ENCODE measurements at regions not wholly inside any gene's neighbourhood (a gene's known extent, or its start where the extent isn't known, plus 50 kb on each side); places are given as distances from the start of the nearest gene placed in this dataset.

DNA sequence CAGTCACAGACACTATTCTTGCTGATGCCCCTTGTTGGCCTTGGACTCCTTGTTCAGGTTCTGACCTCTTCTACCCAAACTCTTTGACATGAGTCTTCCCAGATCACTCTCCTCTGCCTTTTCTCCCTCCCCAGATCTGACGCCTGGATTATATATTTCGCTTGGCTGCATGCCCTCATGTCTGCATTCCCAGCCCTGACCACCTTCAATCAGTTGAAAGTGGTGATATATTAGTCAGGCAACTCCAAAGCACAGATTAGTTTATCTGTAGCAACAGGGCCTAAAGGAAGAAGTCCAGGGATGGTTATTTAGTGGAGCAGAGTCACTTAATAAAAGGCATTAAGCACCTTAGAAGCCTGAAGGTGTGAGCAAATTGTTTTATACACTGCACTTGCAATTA is 110.0 kb upstream of the GUCA2B start:
- WGBS, 2 donors (ENCODE audit: low coverage in 1 of 2): 33 to 64% methylated on average over 2 of the region's 2 CpGs
- Histone ChIP-seq H3K36me3 (no peaks in the 10 kb centered on the region), H3K9me3 (no peaks in the 10 kb centered on the region), H3K27me3 (peaks cover 6% of the 10 kb centered on the region), H3K4me3 (no peak overlapping the region), H3K27ac (no peak overlapping the region), H3K4me1 (no peaks in the 10 kb centered on the region)
- TF ChIP-seq CTCF (IDR thresholded peaks at IDR 0.05) (no peak), POLR2AphosphoS5 (IDR thresholded peaks at IDR 0.05) (no peak), EP300 (IDR thresholded peaks at IDR 0.05) (no peak), POLR2A (IDR thresholded peaks at IDR 0.05) (no peak)
- ATAC-seq: no peak

GRCh38 chr1:42041031-42041430 is 112.2 kb upstream of the GUCA2B start:
- H3K4me1 ChIP-seq: peaks cover 0 to 6% (median 0%) of the 10 kb centered on the region in 3 donors
- no peak overlapping the region for H3K27ac ChIP-seq
- ATAC-seq: no peak
- H3K27me3 ChIP-seq: peaks cover 6% of the 10 kb centered on the region
- H3K36me3 ChIP-seq: no peaks in the 10 kb centered on the region
- TF ChIP-seq EP300 (IDR thresholded peaks at IDR 0.05) (no peak), POLR2AphosphoS5 (IDR thresholded peaks at IDR 0.05) (no peak), CTCF (IDR thresholded peaks at IDR 0.05) (no peak), POLR2A (IDR thresholded peaks at IDR 0.05) (no peak)
- 60% methylated on average over 1 of the region's 17 CpGs; no CpG with 5 or more reads in 1 of the 2 donors for WGBS, 2 donors (ENCODE audit: low coverage in 1 of 2)
- no peaks in the 10 kb centered on the region for H3K9me3 ChIP-seq
- no peak overlapping the region for H3K4me3 ChIP-seq

DNA sequence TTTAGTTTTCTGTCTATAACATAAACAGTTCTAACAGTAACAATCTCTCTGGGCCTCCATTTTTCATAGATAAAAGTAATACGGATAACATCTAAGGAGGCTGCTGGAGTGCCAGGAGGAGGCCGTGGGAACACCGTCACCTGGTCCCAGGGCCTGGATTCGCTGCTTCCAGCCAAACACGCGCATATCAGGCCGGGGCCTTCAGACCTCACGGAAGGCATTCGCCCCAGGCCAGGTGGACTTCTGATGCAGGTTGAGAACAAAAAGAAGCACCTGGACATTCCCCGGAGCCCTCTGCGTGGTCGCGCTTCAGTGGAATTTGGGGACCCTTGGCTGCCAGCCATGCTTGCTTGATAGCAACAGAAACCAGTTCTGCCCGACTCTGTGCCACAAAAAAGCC is 113.1 kb upstream of the GUCA2B start:
- no peaks in the 10 kb centered on the region for H3K9me3 ChIP-seq
- H3K27me3 ChIP-seq: peaks cover 6% of the 10 kb centered on the region
- H3K4me3 ChIP-seq: no peak overlapping the region
- peaks cover 0 to 7% (median 0%) of the 10 kb centered on the region in 3 donors for H3K4me1 ChIP-seq
- ATAC-seq: no peak
- WGBS, 2 donors (ENCODE audit: low coverage in 1 of 2): 99 to 100% methylated on average over 1 to 9 of the region's 14 CpGs
- TF ChIP-seq POLR2AphosphoS5 (IDR thresholded peaks at IDR 0.05) (no peak), CTCF (IDR thresholded peaks at IDR 0.05) (no peak), EP300 (IDR thresholded peaks at IDR 0.05) (no peak), POLR2A (IDR thresholded peaks at IDR 0.05) (no peak)
- no peaks in the 10 kb centered on the region for H3K36me3 ChIP-seq
- no peak overlapping the region for H3K27ac ChIP-seq

- Histone ChIP-seq H3K9me3 (no peaks in the 10 kb centered on the region), H3K27ac (no peak overlapping the region), H3K27me3 (no peaks in the 10 kb centered on the region), H3K4me1 (peaks cover 0 to 20% (median 6%) of the 10 kb centered on the region in 3 donors), H3K36me3 (no peaks in the 10 kb centered on the region), H3K4me3 (no peak overlapping the region)
- WGBS, 2 donors (ENCODE audit: low coverage in 1 of 2): 86 to 96% methylated on average over 3 to 4 of the region's 4 CpGs
- ATAC-seq: no peak
- TF ChIP-seq POLR2A (IDR thresholded peaks at IDR 0.05) (no peak), CTCF (IDR thresholded peaks at IDR 0.05) (no peak), POLR2AphosphoS5 (IDR thresholded peaks at IDR 0.05) (no peak), EP300 (IDR thresholded peaks at IDR 0.05) (no peak)
Measured at GRCh38 chr1:42038261-42038660, 114.9 kb upstream of the GUCA2B start.

GRCh38 chr1:42037586-42037985 is 115.6 kb upstream of the GUCA2B start:
- no peak for ATAC-seq

More at GRCh38 chr1:42037586-42037985, 115.6 kb upstream of the GUCA2B start:
- H3K27me3 ChIP-seq: no peaks in the 10 kb centered on the region
- WGBS, 2 donors (ENCODE audit: low coverage in 1 of 2): 25 to 56% methylated on average over 2 to 3 of the region's 3 CpGs
- TF ChIP-seq POLR2AphosphoS5 (IDR thresholded peaks at IDR 0.05) (no peak), POLR2A (IDR thresholded peaks at IDR 0.05) (no peak), CTCF (IDR thresholded peaks at IDR 0.05) (no peak), EP300 (IDR thresholded peaks at IDR 0.05) (no peak)
- no peak overlapping the region for H3K27ac ChIP-seq
- H3K9me3 ChIP-seq: no peaks in the 10 kb centered on the region
- no peak overlapping the region for H3K4me3 ChIP-seq
- no peaks in the 10 kb centered on the region for H3K36me3 ChIP-seq
- peaks cover 0 to 20% (median 6%) of the 10 kb centered on the region in 3 donors for H3K4me1 ChIP-seq
